ENCODE measurements at regions not wholly inside any gene's neighbourhood (a gene's known extent, or its start where the extent isn't known, plus 50 kb on each side); places are given as distances from the start of the nearest gene placed in this dataset.
"Not testable (repeated sequence)": the region's sequence is repeated elsewhere in the genome, so short reads cannot be mapped to it uniquely, and the experiment has no call there.

DNA sequence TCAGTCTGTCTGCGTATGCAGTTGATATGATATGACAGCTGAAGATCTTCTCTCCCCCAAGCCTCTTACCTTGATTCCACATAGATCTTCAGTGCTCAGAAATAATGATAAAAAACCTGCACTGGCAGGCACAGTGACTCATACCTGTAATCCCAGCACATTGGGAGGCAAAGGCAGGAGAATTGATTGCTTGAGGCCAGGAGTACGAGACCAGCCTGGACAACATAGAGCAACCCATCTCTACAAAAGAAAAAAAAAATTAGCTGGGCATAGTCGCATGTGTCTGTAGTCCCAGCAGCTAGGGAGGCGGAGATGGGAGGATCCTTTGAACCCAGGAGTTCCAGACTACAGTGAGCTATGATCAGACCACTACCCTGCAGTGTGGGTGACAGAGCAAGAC, 551.0 kb upstream of the MIR17HG start:
- no peak for DNase-seq

DNA sequence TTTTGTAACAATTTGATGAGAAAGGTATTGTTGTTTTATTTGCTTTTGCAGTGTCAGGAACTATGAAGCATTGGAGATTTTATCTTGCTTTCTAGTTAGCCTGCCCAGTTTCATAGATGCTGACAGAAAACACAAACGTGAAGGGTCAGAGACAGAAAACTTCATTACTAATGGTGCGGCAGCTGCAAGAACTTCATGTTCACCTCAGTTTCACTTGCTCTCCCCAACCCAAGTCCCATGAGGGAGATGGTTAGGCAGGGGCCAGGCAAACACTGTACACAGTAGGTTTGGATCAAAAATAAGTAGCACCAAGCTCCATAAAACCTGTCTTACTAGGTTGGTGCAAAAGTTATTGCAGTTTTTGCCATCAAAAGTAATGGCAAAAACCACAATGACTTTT, 550.2 kb upstream of the MIR17HG start:
- no peak for DNase-seq

DNA sequence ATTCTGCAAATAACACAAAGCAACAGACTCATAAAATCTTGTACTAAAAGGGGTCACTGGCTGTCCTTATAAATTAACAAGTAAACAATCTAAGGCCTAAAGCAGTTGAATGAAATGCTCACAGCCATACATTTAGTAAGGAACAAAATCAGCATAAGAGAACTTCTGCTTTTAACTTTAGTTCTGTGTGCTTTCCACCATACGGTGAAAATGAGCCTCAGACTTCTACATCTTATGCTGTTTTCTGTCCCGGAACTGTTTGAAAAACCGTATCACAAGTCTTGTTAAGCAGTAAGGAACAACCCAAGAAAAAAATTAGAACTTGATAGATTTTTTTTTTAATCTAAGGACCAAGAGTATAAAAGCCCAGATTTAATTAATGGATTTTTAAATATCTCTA, 549.1 kb upstream of the MIR17HG start:
- no peak for DNase-seq

DNA sequence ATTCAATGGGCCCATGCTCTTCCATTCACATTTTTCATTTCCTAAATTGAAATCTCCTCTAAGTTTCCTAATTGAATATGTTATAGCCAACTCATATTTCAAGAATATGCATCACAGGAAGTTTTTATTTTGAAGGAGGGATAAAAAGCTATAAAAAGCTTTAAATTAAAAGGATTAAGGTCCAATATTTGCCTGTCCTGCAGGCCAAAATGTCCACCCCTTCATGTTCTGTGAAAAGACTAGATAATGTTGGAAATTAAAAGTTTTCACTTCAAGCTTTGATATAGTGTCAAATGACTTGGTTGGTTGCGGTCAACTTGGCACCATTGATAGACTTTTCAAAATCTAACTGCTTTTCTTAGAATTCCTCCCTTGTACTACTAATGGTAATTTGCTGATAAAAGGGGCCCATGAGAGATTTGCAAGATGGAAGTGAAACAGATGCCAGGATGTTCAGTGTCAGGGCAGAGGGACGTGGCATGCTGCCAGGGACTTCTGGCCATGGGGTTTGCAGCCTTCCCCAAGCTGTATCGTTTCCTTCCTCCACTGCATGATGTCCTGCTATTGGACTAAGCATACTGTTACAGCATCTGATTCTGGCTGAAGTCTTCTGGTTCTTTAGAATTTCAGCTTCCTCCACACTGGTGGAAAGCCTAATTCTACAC, 547.3 kb upstream of the MIR17HG start:
- no peak for DNase-seq

DNA sequence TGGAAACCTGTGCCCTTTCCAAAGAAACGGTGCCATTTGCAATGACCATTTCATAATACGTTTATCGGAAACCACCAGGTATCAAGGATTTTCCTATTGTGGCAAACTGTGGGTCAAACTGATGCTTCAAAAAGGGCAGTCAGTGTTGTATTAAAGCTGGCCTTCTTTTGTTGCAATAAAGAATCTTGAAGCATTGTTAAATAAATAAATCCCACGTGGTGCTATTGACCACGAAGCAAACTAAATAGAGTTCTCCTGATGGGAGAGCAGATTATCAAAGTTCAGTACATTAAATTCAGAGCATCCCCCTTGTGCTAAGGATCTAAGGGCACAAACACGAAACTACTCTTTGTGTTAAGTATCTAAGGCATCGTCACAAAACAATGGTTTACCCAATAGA, 545.9 kb upstream of the MIR17HG start:
- DNase-seq: no peak

DNA sequence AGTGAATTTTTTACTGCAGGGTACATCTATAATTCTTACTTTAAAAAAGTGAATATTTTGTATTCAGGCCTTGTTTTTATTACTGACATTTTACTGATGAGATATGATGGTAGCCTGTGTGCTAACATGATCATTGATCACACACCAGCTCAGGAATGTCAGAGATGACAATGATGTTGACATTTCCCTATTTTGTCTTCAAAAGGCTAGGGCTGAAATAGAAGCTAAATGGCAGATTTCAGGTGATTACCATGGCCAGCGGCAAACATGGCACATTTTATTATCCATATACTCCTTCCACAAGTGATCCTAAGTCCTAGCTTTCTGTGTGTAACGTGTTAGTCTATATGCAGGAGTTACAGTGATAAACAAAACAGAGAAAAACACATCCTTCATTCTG, 544.3 kb upstream of the MIR17HG start:
- DNase-seq: no peak

DNA sequence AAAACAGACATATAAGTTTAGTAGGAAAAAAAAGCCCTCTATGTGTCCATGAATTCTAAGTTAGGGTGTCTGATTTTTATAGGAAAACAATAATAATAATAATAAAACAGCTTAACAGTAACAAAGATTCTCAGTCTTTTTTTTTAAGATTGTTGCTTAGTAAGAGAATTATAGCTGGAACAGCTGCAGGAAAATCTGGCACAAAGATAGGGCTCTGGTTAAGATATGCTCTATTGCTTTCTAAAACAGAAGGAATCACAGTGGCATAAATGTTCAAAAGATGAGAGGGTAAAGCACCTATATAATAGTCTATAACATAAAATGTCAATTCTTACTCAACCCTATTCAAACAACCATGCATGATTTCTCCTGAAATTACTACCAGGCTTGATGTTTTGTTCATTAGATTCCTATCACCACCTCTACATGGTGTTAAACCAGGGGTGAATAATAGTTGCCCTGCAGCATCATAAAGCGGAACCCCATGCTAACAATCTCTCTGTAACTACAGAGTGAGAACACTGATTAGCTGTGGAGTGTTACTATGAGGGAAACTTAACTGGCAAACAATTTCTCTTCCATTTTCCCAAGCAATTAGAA, 541.4 kb upstream of the MIR17HG start:
- no peak for DNase-seq

DNA sequence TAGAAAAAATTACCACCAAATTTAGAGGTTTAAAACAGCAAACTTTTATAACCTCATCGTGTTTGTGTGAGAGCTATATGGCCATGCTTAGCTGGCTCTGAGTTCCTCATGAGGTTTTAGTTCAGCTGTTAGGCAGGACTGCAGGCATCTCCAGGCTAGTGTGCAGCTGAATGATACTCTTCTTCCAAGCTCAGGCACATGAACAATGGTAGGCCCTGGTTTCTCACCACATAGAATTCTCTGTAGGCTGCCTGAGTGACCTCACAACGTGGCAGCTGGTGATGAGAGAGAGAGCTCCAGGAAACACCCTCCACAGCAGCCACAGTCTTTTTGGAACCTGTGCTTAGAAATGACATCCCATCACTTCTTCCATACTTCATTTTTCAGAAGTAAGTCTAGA, 540.6 kb upstream of the MIR17HG start:
- no peak for DNase-seq

DNA sequence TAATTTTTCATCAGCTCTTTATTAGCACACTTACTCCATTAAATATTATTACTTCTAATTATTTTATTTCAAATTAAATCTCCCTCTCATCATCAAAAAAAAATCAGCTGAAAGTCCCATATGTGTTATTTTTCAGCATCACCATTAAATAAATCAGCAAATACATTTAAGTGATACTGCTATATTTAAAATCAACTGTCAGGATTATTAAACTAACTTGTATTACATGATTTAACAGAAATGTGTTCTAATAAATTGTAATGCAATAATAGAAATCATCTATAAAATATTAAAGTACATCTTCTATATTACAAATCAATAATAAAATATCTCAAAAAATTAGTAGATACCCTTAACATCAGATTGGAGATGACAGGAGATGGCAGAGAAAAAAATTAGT, 538.6 kb upstream of the MIR17HG start:
- DNase-seq: no peak

DNA sequence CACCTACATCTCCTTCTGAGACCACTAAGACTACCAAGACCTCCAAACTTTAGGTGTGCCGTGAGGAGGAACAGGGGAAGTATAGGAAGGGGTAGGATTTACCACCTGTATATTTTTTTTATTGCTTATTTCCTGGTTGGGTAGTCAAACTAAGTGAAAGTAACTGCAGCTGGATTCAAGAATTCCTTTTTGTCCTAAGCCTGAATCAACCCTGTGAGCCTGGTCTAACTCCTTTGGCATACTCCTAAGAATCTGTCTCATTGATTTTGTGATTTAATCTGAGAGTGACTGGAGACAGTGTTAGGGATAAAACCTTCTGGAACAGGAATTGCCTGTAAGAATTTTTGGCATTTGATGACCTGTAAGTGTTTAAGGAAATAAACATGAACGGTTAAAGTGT, 523.5 kb upstream of the MIR17HG start:
- no peak for DNase-seq

DNA sequence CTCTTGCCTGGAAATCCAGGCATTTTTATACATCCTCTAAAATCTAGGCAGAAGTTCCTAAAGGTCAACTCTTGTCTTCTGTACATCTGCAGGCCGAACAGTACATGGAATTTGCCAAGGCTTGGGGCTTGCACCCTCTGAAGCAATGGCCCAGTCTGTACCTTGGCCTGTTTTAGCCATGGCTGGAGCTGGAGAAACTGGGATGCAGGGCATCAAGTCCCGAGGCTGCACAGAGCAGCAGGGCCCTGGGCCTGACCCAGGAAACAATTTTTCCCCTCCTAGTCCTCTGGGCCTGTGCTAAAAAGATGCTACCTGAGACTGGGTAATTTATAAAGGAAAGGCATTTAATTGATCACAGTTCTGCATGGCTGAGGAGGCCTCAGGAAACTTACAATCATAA, 520.8 kb upstream of the MIR17HG start:
- no peak for DNase-seq

DNA sequence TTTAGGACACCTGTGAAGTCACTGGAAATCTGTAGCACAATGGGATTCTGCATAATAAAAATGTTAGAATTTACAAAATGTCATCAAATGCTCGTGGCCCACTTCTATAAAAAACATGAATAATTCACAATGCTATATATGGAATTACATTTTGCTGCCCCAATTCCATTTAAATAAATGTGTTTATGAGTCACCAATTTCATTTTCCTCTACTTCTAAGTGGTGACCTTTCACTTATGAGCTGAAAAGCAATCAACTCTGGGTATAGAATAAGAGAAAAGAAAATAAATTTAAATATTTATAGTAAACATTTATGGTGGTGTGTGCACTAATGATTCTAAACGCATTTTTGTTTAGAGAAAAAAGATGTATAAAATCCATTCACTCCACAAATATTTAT, 516.7 kb upstream of the MIR17HG start:
- no peak for DNase-seq

DNA sequence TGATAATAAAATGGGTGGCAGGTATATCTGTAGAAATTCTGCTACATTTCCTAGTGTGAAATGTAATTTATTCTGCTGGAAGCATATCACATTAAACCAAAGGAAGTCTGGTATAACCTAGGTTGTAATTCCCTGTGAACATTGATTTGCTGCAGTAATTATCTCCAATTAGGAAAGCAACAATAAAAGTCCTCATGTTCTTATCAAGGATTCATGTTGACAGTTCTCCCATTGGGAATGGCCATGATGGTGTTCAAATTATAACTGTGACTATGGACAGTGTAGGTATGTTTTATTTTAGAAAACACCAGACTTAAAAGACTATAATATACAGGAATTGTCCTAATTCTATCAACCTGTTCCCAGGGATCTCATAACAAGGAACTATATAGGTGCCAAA, 513.5 kb upstream of the MIR17HG start:
- no peak for DNase-seq

DNA sequence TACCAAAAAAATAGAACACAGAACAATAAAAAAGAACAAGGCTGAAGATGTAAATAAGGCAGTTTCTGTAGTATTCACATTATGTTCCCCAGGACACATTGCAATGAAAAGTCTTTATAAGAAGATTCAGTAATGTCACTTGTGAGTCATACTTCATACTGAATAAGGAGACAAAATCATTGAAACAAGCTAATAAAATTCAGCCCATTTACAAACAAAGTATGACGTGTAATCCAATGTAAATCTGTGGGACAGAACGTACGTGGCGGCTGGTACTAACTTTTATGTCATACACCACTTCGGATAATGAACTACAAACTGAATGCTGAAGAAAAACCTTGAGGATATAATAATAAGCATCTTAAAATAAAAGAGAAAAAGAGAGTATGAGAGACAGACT, 512.8 kb upstream of the MIR17HG start:
- DNase-seq: no peak

DNA sequence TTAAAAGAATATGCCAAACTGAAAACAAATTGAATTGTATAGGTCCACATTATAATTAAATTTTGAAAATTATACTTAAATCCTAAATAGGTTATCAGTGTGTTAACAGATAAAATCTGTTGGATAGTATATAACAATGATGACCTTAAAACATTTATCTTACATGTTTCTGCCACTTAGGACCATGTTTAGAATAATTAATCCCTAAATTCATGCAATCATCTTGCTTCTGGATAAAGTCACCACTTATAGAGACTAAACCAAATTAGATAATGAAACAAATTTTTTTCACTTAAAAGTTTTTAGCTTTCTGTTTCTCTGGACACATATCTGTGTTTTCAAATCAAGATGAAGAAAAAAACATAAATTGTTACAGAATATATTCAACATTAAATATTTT, 511.7 kb upstream of the MIR17HG start:
- DNase-seq: no peak

DNA sequence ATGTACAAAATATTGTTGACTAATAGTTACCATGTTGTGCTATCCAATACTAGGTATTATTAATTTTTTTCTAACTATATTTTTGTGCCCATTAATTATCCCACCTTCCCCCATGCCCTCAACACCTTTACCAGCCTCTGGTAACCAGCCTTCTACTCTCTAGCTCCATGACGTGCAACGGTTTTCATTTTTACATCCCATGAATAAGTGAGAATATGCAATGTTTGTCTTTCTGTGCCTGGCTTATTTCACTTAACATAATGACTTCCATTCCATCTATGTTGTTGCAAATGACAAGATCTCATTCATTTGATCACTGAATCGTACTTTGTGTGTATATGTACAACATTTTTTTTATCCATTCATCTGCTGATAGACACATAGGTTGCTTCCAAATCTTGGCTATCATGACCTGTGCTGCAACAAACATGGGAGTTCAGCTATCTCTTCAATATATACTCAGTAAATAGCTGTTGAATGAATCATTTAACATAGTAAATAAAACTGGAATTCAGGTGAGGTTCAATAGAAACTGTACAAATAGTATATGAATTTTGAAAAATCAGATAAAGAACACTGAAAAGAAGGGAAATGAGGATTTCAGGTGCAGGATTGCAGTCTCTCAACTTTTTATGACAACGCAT, 509.0 kb upstream of the MIR17HG start:
- no peak for DNase-seq

DNA sequence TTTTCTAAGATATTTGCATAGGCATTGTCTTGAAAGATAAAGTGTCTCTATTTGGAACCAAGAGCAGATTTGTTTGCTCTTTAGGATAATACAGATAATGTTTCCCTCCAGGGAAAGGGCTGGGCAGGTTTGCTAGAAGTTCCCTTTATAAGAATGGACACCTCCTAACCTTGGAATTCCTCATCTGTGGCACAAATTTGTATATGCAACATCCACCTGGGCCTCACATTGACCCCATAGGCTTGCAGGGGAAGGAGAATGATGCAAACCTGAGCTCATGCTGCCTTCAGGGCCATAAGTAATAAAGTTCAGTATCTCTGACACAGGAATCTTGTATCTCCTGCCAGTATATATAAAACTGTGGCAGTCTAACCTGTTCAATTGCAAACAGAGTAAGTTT, 508.4 kb upstream of the MIR17HG start:
- no peak for DNase-seq

DNA sequence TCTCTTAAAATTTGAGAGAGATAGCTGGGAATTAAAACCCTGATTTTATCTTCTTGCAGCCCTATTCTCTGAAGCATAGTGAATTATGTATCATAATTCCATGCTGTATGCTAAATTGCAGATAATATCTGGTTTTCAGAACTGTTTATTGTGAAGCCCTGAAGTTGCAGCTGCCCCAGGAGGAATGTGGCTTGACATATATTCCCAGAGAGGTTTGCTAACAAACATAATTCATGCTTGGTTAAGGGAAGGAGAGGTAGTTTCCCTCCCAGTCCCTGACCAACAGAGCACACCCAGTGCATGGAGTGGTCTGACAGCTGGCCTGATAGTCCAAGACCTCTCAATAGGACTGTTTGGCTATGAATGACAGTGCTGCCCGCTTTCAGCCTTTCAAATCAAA, 500.6 kb upstream of the MIR17HG start:
- DNase-seq: no peak

DNA sequence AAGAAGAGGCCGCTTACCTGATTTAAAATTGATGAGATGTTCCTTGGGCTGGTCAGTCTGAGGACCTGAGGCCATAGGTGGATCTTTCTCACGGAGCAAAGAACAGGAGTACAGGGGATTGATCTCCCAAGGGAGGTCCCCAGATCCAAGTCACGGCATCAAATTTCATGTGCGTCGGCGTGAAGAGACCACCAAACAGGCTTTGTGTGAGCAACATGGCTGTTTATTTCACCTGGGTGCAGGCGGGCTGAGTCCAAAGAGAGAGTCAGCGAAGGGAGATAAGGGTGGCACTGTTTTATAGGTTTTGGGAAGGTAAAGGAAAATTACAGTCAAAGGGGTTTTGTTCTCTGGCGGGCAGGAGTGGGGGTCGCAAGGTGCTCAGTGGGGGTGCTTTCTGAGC, 493.8 kb upstream of the MIR17HG start:
- DNase-seq: not testable (repeated sequence)

DNA sequence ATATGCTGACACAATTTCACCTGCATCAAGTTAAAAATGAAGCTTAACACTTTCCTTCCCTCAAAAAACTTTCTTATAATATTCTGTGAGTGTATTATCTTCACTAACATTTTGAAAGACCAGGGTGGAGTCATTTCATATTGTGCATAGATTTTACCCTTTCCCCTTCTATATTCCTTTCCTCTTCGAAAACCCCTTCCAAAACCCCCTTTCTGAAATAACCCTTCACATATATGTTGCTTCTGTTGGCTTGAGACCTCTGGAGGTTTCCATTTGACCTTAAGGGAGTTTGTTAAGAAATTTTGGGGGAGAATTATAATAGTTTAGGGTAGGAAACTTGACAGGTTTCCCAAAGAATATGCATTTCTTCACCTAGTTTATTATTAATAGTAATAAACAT, 489.6 kb upstream of the MIR17HG start:
- DNase-seq: no peak

DNA sequence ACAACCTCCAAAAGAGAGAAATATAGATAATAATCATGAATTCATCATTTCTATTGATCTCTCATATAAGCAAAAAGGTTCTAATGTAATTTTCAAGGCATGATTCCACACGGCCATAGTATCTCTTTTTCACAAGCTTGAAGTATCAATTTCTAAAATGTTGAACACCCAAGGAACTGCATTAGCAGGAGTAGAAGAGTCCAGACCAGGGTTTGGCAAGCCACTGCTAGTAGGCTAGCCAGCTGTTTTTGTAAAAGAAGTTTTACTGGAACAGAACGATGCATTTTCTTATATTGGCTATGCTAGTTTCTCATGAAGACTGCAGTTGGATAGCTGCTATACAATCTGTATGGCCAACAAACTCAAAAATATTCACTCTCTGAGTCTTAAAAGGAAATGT, 481.5 kb upstream of the MIR17HG start:
- no peak for DNase-seq

DNA sequence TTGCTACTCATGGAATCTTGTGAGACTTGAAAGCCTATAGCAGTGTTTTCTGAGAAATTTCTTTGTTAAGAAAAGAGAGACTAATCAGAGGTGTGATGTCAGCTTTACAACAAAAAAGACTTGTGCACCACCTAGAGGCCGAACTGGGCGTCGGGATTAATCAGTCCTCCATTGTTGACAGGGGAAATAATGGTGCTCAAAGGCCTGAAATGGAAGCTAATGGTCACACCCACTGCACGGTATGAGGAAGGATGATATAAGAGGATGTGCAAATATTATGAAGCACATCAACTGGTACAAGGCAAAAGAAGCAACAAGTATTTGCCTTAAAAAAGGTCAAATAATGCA, 480.2 kb upstream of the MIR17HG start:
- DNase-seq: peak; percentile 57

DNA sequence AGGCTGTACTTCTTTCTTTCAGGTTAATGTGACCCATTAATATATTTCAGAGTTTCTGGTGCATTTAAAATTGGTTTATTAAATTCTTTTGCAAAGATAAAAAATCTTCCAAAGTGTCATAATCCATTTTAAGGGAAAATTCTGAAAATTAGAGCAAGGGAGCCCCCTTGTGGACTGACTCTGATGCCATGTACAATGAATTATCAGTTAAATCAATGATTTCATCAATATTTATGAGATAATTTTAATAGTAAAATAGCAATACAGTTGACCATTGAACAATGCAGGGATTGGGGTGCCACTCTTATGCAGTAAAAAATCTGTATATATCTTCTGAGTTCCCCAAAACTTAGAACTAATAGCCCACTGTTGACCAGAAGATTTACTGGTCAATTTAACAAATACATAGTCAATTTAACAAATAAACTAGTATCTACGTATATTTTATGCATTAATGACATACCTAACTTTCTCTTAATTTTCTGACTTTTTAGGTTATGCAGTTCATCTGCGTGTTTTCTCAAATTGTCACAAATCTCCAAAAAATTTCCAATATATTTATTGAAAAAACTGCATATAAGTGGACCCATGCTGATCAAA, 479.1 kb upstream of the MIR17HG start:
- peak; percentile 4 for DNase-seq

DNA sequence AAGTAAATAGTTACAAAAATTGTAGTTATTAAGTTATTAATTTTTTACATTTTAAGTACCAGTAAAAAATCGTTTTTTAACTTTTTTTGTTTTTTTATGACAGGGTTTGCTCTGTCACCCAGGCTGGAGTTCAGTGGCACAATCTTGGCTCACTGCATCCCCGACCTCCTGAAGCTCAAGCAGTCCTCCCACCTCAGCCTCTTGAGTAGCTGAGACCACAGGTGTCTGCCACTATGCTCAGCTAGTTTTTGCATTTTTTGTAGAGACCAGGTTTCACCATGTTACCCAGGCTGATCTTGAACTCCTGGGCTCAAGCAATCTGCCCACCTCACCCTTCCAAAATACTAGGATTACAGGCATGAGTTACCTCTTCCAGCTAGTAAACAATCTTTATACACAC, 477.9 kb upstream of the MIR17HG start:
- DNase-seq: no peak

Data from activated CD4-positive, alpha-beta T cell treated with anti-CD3 and anti-CD28 coated beads for 48 hours (primary cell).